ENCODE measurements at regions not wholly inside any gene's neighbourhood (a gene's known extent, or its start where the extent isn't known, plus 50 kb on each side); places are given as distances from the start of the nearest gene placed in this dataset.
"Not testable (repeated sequence)": the region's sequence is repeated elsewhere in the genome, so short reads cannot be mapped to it uniquely, and the experiment has no call there.

DNA sequence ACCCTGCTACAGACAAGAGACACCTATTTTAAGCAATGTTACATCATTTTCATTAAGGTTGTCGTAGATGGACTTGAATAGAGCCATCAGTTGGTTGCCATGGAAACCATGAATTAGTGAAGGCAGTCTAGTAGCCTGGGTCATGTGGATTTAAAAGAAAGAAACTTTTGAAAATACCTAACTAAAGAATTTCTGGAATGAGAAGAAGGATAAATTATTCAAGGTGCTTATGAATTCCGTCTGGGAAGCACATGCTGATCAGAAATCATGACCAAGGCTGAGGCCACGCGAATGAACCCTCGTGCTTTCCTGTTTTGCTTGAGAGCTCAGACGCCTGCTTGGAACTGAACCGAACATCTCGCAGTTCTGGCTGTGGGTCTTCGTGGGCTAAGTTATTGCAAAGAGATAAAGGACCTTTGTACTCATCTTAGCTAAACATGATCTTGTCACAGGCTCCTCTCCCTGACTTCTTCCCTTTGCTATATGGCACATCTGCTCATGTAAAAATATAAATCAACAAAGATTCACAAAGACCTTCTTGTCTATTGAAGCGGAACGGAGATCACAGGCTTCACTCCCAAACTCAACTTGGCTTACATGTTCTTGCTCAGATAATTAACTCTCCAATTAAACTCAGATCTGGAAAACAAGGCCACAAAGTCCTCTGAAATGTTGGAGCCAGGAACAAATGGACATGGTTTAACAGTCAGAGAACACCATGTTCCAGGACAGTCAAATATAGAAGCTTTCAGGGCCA, 140.2 kb downstream of the NUFIP1 start:
- DNase-seq = no peak

DNA sequence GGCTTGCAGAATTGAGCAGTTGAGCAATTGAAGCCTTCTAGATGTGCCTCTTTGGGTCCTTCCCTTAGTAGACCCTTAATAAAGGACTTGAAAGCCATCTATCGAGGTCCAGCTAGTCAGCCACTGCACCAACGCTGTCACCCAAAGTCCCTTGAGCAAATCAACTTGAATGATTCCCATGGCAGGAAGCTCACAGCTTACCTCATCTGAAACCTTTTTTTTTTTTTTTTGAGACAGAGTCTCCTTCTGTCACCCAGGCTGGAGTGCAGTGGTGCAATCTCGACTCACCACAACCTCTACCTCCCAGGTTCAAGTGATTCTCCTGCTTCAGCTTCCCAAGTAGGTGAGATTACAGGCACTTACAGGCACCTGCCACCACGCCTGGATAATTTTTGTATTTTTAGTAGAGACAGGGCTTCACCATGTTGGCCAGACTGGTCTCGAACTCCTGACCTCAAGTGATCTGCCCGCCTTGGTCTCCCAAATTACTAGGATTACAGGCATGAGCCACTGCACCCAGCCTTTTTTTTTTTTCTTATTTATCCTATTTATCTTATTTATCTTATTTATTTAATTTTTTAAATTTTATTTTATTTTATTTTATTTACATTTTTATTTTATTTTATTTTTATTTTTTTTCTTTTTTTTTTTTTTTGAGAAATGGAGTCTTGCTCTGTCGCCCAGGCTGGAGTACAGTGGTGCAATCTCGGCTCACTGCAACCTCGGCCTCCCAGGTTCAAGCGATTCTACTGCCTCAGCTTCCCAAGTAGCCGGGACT, 143.8 kb downstream of the NUFIP1 start:
- DNase-seq = not testable (repeated sequence)

DNA sequence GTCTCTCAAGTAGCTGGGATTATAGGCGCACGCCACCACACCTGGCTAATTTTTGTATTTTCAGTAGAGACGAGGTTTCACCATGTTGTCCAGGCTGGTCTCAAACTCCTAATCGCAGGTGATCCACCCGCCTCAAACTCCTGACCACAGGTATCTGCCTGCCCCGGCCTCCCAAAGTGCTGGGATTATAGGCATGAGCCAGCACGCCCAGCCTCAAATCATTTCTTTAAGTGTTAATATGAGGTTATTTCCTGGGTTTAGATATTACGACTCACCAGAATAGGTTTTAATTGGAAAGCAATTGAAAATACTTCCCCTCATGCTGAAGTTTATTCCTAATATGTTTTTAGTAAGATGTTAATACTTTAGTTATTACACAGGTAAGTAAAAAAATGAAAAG, 144.5 kb downstream of the NUFIP1 start:
- DNase-seq = no peak

DNA sequence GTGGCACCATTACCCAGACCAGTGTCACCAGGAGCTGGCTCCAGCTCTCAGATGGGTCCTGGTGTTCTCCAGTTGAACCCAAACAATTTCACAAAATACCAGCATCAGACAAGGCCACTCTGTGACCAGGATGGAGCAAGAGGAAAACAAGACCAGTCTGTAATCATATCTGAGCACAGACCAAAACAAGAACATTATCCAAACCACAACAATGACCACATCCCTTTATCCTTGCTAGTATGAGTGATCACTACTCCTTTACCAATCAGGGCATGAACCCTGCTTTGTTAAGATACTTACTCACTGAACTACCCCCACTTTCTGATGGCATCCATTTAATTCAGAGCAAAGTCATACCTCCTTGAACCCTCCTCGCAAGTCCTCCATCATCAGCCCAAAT, 145.9 kb downstream of the NUFIP1 start:
- no peak for DNase-seq

DNA sequence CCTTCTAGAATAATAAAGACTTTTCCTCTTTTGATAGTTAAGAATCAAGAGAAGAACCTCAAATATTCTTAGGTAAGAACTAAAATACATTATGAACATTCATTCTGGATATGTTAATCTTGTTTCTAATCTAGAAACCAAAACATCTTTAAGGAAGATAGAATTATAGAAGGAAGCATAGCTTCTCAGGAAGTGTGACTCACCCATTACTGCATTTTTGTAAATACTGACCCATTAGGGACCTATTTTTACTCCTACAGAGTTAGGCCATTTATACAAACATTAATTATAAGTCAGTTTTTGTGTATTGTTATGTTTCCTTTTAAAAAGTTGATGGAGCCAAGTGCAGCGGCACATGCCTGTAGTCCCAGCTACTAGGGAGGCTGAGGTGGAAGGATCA, 147.1 kb downstream of the NUFIP1 start:
- no peak for DNase-seq

DNA sequence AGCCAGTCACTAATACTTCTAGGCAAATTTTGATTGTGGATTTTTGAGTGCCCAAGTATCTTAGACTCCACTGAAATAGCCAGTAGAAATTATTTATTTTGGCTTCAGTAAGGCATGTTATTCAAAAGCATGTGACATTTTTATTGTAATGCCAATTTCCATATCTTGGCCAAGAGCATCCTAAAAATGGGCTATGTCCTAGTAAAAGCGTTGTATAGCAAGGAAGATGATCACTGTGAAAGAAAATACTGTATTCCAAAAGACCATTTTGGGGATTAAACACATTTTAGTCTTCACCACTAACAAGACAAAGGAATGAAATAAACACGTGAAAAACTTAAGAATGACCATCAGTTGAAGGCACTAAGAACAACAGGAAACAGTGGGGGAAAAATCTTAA, 149.1 kb downstream of the NUFIP1 start:
- DNase-seq = no peak

DNA sequence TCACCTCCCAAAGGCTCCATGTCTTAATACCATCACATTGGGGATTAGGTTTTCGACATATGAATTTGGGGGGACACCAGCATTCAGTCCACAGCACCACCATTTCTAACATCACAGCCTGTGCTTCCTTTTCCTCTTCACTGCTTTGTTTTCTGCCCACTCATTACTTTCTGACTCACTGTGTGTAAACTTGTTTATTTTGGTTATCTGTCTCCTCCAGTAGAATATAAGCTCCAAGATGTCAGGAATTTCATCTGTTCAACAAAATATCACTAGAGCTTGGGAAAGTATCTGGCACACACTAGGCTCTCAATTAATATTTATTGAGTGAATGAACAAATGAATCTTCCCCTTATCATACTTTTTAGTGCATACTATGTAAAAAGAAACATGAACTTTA, 152.0 kb downstream of the NUFIP1 start:
- no peak for DNase-seq

DNA sequence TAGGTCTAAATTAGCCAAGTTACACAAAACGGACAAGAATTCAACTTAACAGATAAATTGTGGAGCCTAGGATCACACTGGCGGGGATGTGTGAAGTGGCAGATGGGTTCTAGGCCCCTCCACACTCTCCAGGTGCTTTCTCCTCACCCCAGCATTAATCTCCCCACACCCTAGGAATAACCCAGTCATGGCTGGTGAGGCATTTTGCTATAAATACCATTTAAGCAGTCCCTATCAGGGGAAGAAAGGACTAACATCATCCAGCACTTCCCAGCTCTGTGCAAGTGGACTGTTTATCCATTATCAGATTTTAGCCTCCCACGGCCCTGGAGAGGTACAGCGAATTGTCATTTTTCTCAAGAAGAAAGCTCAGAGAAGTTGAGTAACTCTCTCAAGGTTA, 154.9 kb downstream of the NUFIP1 start:
- DNase-seq = no peak

DNA sequence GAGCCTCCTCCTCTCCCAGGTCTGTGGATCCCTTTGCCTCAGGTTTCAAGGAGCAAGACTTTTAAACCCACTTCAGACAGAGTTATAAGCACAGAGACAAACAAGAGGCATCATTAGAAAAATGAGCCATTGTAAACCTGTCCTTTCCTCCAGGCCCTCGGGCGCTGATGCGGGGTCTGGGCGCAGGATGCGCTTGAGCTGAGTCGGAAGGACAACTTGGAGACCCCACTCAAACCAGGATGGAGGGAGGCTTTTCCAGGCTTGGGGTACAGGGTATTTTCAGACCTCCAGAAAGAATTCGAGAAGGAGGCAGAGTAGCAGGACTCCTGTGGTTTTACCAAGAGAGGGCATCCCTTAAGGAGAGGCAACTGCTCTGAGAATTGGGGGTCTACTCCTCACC, 155.6 kb downstream of the NUFIP1 start:
- no peak for DNase-seq

DNA sequence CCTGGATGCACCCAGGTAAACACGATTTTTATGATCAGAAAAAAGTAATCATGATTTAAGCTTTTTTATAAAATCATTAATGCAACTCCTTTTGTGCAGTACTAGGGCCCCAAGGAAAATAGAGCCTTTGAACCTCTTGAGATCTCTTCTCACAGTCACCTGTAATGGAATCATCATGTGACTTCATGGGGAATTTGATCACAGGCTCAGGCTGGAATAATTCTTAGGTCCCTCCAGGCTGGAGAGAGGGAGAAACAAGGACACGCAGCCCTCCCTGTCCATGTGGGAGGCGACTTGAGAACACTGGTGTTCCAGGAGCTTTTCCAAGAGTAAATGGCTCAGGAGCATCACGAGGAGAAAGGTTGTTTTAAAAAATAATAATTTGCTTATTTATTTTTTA, 156.1 kb downstream of the NUFIP1 start:
- DNase-seq = no peak

DNA sequence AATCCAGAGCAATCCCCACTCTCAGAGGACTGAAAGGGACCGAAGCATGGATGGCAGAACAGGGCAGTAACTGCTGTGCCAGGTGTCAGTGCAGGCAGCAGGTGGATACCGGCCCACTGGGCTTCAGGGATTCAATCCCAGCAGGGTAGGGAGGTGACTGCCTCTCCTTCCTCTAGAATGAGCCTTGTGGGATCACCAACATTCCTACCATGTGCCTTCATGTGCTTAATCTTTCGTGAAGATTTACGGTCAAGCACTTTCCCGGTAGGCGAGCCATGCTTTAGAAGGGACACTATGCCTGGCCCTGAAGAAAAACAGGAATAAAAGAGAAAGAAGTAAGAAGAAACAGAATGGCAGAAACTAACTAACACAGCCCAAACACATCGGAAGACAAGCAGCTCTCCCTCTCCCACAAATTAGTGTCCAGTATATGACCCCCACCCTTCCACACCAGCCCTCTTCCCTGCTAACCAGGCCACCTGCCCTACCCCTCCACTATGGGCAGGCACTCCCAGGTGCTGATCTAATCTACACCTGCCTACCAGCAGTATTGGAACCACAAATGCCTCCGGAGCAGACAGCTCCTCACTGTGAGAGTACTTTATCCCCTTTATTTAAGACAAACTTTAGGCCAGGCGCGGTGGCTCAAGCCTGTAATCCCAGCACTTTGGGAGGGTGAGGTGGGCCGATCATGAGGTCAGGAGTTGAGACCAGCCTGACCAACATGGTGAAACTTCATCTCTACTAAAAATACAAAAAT, 162.5 kb downstream of the NUFIP1 start:
- no peak for DNase-seq

DNA sequence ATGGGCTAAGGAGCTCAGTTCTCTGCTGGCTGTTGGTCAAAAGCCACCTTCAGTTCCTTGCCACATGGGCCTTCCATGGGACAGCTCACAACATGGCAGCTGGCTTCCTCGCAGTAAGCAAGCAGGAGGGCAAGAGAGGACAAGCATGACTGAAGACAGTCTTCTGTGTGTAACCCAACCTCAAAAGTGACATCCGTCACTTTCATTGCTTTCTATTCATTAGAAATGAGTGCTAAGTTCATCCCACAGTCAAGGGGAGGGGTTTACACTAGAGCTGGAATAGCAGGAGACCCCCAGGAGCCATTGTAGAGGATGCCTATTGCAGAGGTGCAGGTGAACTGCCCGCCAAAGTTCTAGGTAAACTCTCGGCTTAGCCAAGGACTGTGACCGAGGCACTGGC, 163.3 kb downstream of the NUFIP1 start:
- no peak for DNase-seq

DNA sequence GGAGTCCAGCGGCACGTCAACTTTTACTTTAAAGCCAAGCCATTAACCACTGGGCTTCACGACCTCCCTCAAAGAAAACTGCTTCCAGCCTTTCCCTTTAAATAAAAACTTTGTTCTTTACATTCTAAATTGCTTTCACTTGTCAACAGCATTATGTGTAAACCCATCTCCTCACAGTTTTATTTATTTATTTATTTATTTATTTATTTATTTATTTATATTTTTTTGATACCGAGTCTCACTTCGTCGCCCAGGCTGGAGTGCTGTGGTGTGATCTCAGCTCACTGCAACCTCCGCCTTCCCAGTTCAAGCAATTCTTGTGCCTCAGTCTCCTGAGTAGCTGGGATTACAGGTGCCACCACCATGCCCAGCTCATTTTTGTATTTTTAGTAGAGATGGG, 165.7 kb downstream of the NUFIP1 start:
- DNase-seq = not testable (repeated sequence)

DNA sequence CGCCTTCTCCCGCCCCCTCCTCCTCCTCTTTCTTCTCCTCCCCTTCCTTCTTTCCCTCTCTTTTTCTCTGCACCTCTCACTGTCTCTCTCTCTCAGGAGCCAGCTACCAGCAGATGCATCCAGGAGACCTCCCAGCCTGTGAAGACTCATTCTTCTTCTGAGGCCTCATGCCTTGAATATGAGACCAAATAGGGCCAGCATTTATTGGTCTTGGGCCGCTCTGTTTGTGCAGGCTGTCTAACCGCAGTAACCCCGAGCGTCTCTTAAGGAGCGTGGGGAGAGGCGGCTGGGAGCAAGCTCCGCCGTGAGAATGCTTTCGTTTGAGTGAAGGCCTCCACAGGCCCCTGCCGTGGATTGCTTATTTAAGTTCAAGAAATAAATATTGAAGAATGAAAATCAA, 167.0 kb downstream of the NUFIP1 start:
- no peak for DNase-seq

DNA sequence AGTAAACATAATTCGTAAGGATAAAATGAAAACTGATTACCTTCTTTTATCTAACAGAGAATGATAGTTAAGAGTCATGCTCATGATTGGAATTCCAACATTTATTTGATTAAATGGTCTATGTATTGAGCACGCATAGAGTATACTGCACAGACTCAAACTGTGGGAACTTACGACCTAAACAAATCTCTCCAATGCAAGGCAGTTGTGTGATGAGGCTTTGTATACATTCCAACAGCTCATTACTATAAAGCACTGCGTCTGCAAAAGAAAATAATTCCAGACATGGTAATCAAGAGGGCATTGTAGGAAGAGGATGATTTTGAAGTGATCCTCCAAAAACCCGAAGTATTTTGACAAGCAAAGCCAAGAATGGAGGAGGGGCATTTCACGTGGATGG, 169.5 kb downstream of the NUFIP1 start:
- DNase-seq = no peak

DNA sequence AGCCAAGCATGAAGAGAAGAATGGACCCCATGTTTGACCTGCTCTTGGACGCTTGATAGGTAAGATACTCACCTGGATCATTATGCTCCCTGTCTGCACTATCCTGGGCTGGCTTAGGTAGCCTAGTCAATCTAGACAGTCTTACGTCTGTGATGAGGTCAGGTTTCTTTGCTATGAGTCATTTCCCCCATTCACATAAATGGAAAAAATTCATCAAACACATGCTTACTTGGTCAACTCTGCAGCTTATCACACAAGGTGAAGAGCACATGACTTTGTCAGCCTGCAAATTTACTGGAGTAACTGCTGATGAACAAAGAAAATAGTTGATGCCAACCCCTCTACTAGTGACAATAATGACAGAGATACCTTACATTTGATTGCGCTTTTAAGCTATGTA, 170.0 kb downstream of the NUFIP1 start:
- no peak for DNase-seq

DNA sequence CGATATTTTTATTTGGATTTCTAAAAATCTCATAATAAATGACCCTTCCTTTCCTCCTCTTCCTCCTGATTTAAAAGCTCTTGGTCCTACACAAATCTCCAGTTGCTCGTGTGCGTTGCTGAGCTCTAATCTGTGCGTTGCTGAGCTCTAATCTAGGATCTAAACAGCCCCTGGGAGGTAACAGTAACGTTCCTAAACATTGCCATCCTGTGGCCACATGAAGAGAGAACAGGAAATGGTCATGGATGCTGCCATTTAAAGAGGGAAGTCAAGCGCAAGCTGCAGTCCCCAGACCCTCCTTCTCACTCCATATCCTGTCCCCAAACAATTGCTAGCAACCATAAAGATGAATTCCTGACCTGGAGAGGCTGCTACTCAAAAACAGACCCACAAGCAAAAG, 170.8 kb downstream of the NUFIP1 start:
- DNase-seq = no peak

DNA sequence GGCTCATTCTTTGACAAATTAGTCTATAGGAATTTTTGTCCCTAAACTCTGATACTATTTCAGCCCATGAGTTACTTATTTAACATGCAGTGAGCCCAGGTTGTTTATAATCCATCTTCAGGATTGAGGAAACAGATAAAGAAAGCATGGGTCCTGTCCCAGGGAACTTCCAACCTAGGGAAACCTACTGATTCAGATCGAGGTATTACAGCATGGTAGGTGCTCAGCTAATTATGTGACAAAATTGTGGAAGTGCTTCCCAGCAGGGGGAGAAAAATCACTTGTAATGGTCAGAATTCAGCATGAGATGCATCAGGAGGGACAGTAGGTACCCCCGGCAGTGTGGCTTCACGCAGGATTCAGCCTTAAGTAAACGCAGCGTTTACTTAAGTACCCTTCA, 171.3 kb downstream of the NUFIP1 start:
- no peak for DNase-seq

DNA sequence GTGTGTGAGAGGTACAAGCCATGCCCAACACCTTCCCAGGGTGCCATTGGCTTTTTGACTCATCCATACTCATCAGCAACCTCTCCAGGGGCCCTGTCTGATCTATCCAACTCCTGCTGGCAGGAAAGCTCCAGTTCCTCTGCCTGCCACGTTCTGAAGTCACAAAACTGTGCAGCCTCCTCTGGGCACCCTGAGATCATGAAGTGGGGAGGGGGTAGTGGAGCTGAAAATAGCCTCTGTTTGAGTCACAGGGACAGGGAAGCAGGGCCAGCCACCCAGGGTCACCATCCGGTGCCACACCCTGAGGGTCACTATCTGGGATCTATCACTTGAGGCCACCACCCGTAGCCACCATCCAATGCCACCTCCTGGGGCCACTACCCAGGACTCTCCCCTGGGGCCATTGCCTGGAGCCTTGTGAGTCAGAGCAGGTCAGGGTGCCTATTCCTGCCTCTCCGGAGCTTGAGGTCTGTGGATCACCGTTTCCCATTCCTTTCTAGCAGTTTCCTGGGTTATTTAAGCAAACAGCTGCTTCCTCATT, 172.1 kb downstream of the NUFIP1 start:
- DNase-seq = no peak

DNA sequence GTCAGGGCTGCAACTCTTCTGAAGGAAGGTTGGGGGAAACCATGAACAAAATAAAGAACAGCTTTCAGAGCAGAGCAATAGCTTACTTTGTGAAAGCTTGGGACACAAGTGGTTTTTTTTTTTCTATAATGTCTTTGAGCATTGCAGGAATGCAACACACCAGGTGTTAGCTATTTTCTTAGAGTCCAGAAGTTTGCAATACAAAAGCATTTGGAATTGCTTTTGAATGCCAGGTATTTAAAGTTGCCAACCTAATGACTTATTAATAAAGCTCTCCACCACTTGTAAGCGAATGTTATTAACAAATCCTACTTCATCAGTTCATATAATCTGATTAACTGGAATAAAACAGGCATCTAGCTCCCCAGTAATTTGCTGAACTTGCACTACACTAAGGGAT, 172.6 kb downstream of the NUFIP1 start:
- no peak for DNase-seq

DNA sequence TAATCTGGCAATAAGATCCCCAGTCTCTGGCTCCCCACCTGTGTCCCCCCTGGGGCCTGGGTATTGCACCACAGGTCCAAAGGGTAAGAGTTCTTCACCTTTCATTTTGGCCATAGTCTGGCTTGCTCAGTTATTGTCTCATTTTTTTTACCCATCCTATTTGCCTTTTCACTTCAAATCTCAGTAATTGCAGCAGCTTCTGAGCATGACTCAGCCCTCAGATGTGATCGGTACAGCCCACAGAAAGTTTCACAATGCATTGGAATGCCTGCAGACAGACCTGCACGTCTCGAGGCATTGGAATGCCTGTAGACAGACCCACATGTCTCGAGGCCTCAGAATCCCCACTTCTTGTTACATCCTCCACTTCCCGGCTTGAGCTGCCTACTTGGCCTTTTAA, 173.6 kb downstream of the NUFIP1 start:
- no peak for DNase-seq

DNA sequence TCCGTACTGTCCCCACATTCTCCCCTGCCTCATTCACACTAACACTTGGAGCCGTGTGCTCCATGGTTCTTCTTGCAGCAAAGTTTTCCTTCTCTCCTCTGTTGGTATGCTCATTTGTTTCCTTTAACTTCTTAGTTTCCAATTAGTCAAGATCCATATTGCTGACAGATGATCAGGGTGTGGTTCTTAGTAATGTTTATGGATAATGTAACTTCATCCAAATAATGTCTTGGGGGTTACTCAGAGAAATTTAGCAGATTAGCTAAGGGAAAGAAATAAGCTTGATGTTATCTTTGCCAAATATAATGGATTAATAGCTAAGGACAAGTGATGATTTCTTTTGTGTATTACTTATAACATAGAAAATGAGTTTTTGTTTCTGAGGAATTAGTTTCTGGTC, 174.4 kb downstream of the NUFIP1 start:
- DNase-seq = no peak

DNA sequence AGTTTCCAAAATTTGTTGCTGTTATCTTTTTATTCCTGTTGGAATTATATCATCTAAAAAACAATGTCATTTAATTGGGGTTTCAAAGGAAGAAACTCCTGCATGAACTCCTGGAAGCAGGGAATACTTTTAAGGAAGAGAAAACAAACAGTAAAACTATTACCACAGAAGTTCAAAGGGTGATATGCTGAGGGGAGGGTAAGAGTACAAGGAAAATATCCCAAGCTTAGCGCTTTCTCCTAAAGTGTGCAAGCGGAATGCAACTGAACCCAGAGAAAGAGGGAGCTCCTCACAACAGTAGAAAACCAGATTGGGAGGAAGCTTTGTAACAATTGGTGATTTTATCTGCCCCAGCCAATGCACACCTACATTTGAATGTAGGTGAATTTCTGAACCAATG, 175.1 kb downstream of the NUFIP1 start:
- no peak for DNase-seq

DNA sequence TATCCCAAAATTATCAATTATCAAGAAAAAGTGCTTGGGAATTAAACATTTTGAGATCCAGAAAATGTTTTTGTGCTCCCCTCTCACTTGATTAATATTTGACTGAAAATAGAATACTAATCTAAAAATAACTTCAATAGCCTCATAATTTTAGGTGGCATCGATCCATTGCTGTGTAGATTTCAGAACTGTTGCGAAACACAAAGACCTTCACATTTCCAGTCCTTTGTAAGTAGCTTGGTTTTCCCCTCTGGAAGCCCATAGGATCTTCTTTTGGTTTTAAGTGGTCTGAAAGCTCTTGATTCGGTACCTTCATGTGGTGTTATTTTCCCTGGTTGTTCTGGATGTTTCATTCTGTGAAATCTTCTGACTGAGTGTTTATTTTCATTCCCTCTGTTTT, 176.5 kb downstream of the NUFIP1 start:
- DNase-seq = no peak

Data from NCI-H510A (cell line).